AG09319 (cell line): ENCODE measurements at regions not wholly inside any gene's neighbourhood (a gene's known extent, or its start where the extent isn't known, plus 50 kb on each side); places are given as distances from the start of the nearest gene placed in this dataset.

Source experiments
- DNase-seq: peaks from one replicate; pipeline ENCODE4 v3.0.0-alpha.2; 2010; ENCODE audit warnings: low read depth; ENCODE audit errors: extremely low read depth
- TF ChIP-seq, protein P1 (sequence below): IDR thresholded peaks from 2 replicates; pipeline ENCODE4 v1.5.1; 2011; ENCODE audit warnings: low read depth, mild to moderate bottlenecking, inconsistent platforms, low read length, moderate library complexity

DNA sequence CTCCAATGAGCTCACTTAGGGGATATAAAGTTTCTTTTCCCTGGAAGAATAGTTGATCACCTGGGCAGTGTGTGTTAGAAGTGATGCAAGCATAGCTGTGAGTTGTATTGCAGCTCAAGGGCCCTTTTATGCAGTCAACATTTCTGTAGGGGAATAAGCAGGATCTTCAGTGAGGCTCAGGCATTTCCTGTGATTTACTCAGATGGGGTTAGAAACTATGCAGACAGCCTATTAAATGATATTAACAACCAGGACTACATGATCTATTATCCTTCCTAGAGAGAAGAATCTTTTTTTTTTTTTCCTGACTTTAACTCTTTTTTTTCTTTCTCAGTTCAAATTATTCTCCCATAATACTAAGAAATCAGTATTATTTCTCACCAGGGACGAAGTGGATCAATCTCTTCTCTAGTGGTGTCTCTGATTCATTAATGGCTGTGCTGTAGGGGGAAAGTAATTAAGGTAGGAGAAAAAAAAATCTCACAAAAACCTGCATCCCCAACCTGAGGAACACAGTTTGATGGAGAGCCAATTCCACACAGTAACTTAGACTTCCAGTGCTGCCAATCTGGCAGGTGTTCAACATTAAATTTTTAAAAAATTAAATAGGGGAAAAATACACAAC lies 126.4 kb upstream of the SLC10A2 start:
- DNase-seq, result no peak
- TF ChIP-seq, protein P1, sequence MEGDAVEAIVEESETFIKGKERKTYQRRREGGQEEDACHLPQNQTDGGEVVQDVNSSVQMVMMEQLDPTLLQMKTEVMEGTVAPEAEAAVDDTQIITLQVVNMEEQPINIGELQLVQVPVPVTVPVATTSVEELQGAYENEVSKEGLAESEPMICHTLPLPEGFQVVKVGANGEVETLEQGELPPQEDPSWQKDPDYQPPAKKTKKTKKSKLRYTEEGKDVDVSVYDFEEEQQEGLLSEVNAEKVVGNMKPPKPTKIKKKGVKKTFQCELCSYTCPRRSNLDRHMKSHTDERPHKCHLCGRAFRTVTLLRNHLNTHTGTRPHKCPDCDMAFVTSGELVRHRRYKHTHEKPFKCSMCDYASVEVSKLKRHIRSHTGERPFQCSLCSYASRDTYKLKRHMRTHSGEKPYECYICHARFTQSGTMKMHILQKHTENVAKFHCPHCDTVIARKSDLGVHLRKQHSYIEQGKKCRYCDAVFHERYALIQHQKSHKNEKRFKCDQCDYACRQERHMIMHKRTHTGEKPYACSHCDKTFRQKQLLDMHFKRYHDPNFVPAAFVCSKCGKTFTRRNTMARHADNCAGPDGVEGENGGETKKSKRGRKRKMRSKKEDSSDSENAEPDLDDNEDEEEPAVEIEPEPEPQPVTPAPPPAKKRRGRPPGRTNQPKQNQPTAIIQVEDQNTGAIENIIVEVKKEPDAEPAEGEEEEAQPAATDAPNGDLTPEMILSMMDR, result no peak

DNA sequence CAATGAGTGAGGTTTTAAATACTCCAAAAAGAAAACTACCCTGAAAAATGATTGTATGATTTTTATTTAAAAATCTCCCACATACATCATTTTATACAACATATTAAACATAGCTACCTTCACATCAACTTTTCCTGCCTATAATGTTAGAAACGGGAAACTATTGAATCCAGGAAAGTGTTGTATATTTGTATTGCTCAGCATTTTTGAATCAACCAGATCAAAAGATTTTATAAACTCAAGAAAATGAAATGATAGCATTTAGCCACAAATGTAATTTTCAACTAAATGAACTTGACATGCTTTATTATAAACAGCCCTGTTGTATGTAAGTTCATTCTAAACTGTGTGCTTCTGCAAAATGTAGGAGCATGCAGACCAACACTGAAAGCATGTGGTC lies 124.6 kb upstream of the SLC10A2 start:
- TF ChIP-seq, protein P1, result no peak
- DNase-seq, result no peak

DNA sequence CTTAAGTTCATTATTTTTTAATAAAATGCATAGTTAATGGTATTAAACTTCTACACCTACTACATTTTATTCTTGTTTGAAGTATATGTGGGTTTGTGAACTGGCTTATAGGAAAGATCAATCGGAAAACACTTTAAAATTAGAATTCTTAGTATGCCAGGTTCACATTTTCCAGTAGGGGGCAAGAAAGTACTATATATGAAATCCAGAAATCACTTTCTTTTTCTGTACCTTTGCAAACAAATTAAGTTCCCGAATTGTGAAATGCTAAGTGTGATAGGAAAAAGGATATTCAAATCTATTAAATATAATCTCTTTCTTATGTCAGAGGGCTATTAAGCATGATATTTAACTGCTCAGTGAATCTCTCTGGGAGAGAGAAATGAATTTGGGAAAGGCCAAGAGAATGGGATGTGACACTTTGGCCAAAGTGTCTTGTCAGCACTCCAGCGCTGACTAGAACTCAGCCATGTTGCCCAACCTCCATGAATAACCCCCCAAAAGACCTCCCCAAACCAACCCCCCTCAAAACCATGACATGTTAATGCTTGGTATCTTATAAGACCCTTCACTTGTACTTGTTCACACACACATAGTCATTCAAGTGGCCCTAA lies 122.6 kb upstream of the SLC10A2 start:
- no peak for DNase-seq
- TF ChIP-seq, protein P1, result no peak

DNA sequence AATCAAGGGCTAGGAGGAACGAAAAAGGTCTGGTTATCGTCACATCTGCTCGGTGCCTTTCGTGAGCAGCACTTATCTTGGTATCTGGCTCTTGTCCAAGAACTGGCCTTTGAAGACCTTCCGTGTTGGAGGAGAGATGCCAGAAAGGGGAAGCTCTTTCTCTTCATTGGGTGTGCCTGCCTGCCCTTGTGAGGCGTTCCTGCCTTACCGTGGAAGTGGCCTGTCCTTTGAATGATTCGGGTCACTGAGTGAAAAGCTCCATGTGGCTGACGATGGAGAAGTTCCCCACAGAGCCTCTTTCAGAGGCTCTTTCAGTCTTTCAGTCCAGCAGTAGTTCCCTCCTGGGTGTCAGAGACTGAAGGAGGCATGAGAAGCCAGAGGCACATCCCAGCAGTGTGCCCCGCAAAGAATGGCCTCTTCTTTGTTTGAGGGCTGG lies 121.5 kb upstream of the SLC10A2 start:
- TF ChIP-seq, protein P1, result no peak
- no peak for DNase-seq

DNA sequence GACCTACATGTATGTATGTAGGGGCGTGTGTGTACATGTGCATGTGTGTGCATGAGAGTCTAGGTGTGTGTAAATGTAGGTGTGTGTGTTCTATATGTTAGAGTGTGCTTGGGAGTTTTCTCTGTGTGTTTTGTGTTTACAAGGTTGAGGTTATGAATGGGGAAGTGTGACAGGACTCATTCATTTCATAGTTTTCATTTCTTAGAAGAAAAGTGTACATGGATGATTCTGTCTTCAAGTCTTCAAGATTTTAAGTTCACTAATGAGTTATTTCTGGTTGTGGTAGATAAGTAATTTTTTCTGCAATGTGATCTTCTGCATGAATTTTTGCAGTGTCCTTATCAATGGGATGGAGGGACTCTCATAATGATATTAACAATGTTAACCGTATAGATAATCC lies 118.2 kb upstream of the SLC10A2 start:
- TF ChIP-seq, protein P1, result no peak
- DNase-seq, result no peak

DNA sequence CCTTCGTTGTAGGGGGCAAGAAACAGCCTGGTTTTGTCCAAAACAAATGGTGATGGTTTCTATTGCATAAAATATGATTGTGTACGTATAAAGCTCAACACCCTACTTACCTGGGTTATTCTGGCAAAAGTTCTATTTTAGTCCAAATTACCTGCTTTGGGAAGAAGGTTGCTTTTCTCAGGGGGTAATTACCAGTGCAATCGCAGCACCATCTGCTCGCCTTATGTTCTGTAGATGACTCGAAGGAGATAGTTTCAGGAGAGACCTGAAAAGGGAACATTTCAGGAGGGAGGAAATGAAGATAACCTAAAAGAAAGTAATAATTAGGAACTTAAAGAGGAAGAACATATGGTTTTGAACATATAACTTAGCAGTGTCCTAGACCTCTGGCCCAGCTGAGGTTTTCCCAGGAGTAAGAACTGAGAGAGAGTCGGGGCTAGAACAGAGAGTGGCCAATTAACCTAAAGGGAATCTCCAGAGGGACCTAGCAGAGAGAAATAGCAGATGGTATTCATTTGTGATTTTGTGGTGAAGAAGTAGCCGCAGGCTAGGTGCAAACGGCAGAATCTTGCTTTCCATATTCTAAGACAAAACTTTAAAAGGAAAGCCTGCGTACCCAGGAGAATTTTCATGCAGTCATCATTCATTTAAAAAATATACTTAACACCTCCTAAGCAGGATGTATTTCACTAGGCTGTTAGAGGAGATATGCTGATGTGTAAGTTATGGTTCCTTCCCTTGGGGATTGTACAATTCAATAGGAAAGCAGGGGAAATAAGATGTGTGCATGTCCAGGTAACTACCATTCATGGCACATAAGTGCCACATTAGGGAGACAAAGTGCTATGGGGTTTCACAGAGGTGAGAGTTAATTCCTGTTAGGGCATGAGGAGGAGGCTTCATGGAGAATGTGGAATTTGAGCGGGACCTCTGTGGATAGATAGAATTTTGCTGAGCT lies 113.0 kb upstream of the SLC10A2 start:
- DNase-seq, result no peak
- TF ChIP-seq, protein P1, result no peak

DNA sequence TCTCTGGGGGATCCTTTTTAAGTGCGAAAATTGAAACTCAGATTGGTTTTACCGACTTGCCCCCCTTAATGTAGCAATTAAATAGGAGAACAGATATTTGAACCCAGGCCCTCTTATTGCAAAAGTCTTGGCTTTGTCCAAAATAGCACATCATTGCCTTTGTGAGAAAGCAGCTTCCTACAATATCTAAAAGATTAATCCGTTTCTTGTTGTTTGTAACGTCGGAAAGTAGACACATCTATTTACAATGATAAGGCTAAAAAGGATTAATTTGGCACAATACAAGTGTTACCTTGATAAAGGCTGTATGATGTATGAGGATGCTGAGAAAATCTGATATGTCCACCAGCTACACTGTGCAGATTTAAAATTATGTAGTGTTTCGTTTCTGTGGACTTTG lies 108.7 kb upstream of the SLC10A2 start:
- TF ChIP-seq, protein P1, result no peak
- no peak for DNase-seq
